ENCODE measurements at regions not wholly inside any gene's neighbourhood (a gene's known extent, or its start where the extent isn't known, plus 50 kb on each side); places are given as distances from the start of the nearest gene placed in this dataset.

DNA sequence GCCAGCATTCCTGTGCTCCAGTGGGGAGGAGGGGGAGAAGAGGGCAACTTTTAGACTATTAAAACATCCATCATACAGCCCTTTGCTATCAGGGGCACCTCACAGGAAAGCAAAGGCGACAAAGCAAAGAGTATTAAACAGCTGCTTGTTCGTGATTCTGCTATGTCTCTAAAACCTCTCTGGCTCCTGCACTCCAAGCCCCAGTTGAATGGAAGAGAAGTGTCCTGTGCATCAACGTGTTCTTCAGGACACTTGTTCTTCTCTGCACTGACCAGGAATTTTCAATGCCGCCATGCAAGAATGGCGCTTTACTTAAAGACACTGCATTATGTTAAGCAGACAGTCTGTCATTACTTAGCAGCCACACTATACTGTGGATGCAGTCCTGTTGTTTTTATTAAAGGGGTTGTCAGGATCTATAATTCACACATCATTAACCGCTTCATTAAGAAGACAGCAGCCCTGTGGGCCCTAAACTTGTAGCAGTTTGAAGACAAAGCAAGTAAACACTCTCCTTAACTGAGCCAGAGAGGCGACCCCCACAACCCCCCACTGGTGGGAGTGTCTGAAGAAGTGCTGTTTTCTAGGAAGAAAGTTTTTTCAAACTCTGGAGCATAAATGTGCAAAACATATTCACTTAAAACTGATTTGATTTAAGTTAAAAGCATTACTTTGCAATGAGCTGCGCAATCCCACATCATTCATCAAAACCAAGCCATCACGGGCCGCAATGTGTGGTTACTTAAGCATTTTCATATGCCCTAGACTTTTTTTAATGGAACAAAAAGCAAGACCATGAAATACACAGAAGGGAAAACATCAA is 164.5 kb downstream of the ZNF608 start:
- H3K27me3 ChIP-seq: no peaks in the 10 kb centered on the region
- H3K27ac ChIP-seq: no peak overlapping the region
- H3K4me1 ChIP-seq: no peaks in the 10 kb centered on the region
- no peaks in the 10 kb centered on the region for H3K36me3 ChIP-seq
- H3K9ac ChIP-seq (ENCODE audit: low read depth in 2 of 2, low read length in 2 of 2): no peak overlapping the region
- H3K9me3 ChIP-seq: no peaks in the 10 kb centered on the region
- TF ChIP-seq CTCF (IDR thresholded peaks at IDR 0.05): no peak
- intact Hi-C loops (cut with DNase I): no loop called here
- DNase-seq: no peak
- no peak overlapping the region for H3K4me3 ChIP-seq

GRCh38 chr5:124580925-124581737 is 165.3 kb downstream of the ZNF608 start:
- peak; percentile 30 for DNase-seq
- intact Hi-C loops (cut with DNase I): no loop called here
- no peak overlapping the region for H3K9ac ChIP-seq (ENCODE audit: low read depth in 2 of 2, low read length in 2 of 2)
- TF ChIP-seq CTCF (IDR thresholded peaks at IDR 0.05): no peak
- no peaks in the 10 kb centered on the region for H3K9me3 ChIP-seq
- no peaks in the 10 kb centered on the region for H3K36me3 ChIP-seq
- no peaks in the 10 kb centered on the region for H3K27me3 ChIP-seq
- H3K4me3 ChIP-seq: no peak overlapping the region
- no peak overlapping the region for H3K27ac ChIP-seq
- H3K4me1 ChIP-seq: no peaks in the 10 kb centered on the region

DNA sequence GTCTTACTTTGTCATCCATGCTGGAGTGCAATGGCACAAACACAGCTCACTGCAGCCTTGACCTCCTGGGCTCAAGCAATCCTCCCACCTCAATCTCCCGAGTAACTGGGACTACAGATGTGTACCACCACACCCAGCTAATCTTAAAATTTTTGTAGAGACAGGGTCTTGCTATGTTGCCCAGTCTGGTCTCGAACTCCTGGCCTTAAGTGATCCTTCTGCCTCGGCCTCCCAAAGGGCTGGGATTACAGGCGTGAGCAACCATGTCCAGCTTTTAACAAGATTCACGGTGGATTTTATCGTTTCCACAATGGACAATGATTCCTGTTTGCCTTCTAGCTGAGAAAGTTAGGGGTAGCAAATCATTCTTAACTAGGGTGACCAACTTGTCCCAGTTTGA is 165.9 kb downstream of the ZNF608 start:
- Histone ChIP-seq H3K9me3 (no peaks in the 10 kb centered on the region), H3K9ac (ENCODE audit: low read depth in 2 of 2, low read length in 2 of 2) (no peak overlapping the region), H3K27ac (no peak overlapping the region), H3K27me3 (no peaks in the 10 kb centered on the region), H3K4me1 (no peaks in the 10 kb centered on the region), H3K4me3 (no peak overlapping the region), H3K36me3 (no peaks in the 10 kb centered on the region)
- intact Hi-C loops (cut with DNase I): no loop called here
- no peak for TF ChIP-seq CTCF (IDR thresholded peaks at IDR 0.05)
- no peak for DNase-seq

DNA sequence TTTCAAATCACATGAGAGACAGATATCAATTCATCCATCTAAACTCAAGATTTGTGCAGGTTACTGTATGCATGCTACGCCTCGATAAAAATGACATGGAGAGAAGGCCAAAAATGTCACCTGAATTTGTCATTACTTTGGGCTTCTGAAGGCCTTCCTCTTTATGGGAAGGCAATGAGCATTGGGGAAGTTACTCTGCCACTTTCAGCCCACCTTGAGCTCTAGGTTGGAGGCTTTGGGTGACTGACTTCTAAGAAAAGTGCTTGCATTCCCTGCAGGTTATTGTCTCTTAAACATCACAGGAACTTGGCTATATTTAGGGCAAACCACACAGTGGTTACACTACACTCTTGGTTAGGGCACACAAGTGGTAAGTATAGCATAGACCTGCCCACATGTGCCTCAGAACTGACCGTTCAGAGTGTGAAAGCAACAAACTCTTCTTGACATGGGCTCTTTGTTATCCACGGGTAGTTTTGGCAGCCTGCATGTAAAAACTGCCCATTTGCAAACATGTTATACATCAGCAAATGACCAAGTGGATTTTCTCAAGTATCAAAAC is 169.5 kb downstream of the ZNF608 start:
- no peaks in the 10 kb centered on the region for H3K4me1 ChIP-seq
- no peaks in the 10 kb centered on the region for H3K36me3 ChIP-seq
- intact Hi-C loops (cut with DNase I): no loop called here
- no peak overlapping the region for H3K9ac ChIP-seq (ENCODE audit: low read depth in 2 of 2, low read length in 2 of 2)
- H3K27me3 ChIP-seq: no peaks in the 10 kb centered on the region
- no peak overlapping the region for H3K27ac ChIP-seq
- DNase-seq: no peak
- H3K9me3 ChIP-seq: no peaks in the 10 kb centered on the region
- H3K4me3 ChIP-seq: no peak overlapping the region
- TF ChIP-seq CTCF (IDR thresholded peaks at IDR 0.05): no peak

DNA sequence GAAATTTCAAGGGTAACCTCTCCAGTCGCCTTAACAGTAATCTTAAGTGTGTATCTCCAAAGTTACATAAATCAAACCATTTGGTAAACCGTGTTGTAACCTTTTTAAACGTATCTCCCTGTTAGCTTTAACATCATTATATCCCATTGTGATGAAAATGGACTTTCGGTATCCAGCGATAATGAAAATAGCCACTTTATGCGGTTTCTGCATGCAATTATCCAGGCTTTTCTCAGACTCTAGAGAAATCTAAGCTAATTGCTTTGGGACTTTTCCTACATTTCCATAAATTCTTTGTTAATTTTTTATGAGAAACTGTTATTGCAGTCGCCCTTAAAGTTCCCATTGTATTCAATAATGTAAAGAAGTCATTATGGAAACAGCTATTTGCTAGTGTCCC is 170.7 kb downstream of the ZNF608 start:
- no peak for DNase-seq
- Histone ChIP-seq H3K27ac (no peak overlapping the region), H3K9me3 (no peaks in the 10 kb centered on the region), H3K4me1 (no peaks in the 10 kb centered on the region), H3K36me3 (no peaks in the 10 kb centered on the region), H3K9ac (ENCODE audit: low read depth in 2 of 2, low read length in 2 of 2) (no peak overlapping the region), H3K27me3 (no peaks in the 10 kb centered on the region), H3K4me3 (no peak overlapping the region)
- TF ChIP-seq CTCF (IDR thresholded peaks at IDR 0.05): no peak
- intact Hi-C loops (cut with DNase I): no loop called here

Measured in colonic mucosa (tissue), 4 donors.